ENCODE measurements at regions not wholly inside any gene's neighbourhood (a gene's known extent, or its start where the extent isn't known, plus 50 kb on each side); places are given as distances from the start of the nearest gene placed in this dataset.

- Mint-ChIP-seq H3K4me1 (no peaks in the 10 kb centered on the region), H3K4me3 (no peak overlapping the region), H3K27ac (ENCODE audit: unreplicated experiment) (no peak overlapping the region), H3K9me3 (no peaks in the 10 kb centered on the region), H3K27me3 (ENCODE audit: low read depth) (no peaks in the 10 kb centered on the region), H3K36me3 (ENCODE audit: low read depth) (no peaks in the 10 kb centered on the region)
- DNase-seq (ENCODE audit: low read depth, low spot score) = no peak
- TF ChIP-seq CTCF (conservative IDR thresholded peaks at IDR 0.05) = no peak
These were observed 204.8 kb upstream of the CT83 start for GRCh38 chrX:116667346-116668134.

GRCh38 chrX:116657071-116657470, 194.3 kb upstream of the CT83 start:
- H3K36me3 Mint-ChIP-seq (ENCODE audit: low read depth) = no peaks in the 10 kb centered on the region
- no peak overlapping the region for H3K27ac Mint-ChIP-seq (ENCODE audit: unreplicated experiment)
- H3K4me1 Mint-ChIP-seq = no peaks in the 10 kb centered on the region
- no peaks in the 10 kb centered on the region for H3K27me3 Mint-ChIP-seq (ENCODE audit: low read depth)
- peak; percentile 28 for TF ChIP-seq CTCF (conservative IDR thresholded peaks at IDR 0.05)
- no peak for DNase-seq (ENCODE audit: low read depth, low spot score)
- H3K9me3 Mint-ChIP-seq = peaks cover 3% of the 10 kb centered on the region
- H3K4me3 Mint-ChIP-seq = no peak overlapping the region

DNA sequence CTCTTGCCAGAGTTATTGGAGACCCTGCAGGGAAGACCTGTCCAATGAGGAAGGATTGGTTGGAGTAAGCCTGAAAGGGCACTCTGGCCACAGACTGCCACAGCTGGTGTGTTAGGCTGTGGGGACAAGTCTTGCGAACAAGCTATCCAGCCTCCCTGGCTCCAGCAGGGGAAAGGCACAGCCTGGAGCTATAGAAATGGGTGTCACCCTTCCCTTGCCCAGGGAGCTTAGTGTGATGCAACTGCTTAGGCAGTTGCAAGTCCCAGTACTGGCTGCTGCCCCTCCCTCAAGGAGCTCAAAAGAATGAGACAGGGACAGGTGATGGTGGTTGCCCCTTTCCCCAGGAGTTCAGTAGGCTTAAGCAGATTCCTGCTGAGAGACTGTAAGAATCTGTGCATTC, 165.7 kb upstream of the CT83 start:
- H3K9me3 Mint-ChIP-seq = peaks cover 4% of the 10 kb centered on the region
- H3K36me3 Mint-ChIP-seq (ENCODE audit: low read depth) = no peaks in the 10 kb centered on the region
- H3K27ac Mint-ChIP-seq (ENCODE audit: unreplicated experiment) = no peak overlapping the region
- TF ChIP-seq CTCF (conservative IDR thresholded peaks at IDR 0.05) = no peak
- H3K4me1 Mint-ChIP-seq = no peaks in the 10 kb centered on the region
- H3K27me3 Mint-ChIP-seq (ENCODE audit: low read depth) = no peaks in the 10 kb centered on the region
- no peak overlapping the region for H3K4me3 Mint-ChIP-seq
- no peak for DNase-seq (ENCODE audit: low read depth, low spot score)

DNA sequence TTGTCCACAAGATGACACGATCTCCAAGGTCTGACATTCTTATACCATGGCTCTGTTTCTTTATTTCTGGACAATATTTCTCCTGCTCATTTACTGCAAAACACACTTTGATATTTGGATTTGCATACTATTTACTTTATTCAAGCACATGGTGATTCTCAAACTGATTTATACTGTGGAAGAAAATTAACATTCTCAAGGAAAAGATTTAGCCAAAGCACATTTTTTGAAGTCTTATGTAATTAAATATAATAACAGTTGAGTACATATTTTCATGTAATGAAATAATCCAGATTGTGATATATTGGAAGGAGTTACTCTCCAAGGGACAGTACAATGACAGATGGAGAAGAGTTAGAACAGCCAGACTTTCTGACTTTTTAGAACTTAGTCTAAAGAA, 155.8 kb upstream of the CT83 start:
- Mint-ChIP-seq H3K9me3 (no peaks in the 10 kb centered on the region), H3K27me3 (ENCODE audit: low read depth) (no peaks in the 10 kb centered on the region), H3K4me3 (no peak overlapping the region), H3K27ac (ENCODE audit: unreplicated experiment) (no peak overlapping the region), H3K4me1 (no peaks in the 10 kb centered on the region), H3K36me3 (ENCODE audit: low read depth) (no peaks in the 10 kb centered on the region)
- DNase-seq (ENCODE audit: low read depth, low spot score) = no peak
- no peak for TF ChIP-seq CTCF (conservative IDR thresholded peaks at IDR 0.05)

- Mint-ChIP-seq H3K9me3 (no peaks in the 10 kb centered on the region), H3K4me1 (no peaks in the 10 kb centered on the region), H3K4me3 (no peak overlapping the region), H3K27me3 (ENCODE audit: low read depth) (no peaks in the 10 kb centered on the region), H3K27ac (ENCODE audit: unreplicated experiment) (no peak overlapping the region), H3K36me3 (ENCODE audit: low read depth) (no peaks in the 10 kb centered on the region)
- TF ChIP-seq CTCF (conservative IDR thresholded peaks at IDR 0.05) = no peak
- DNase-seq (ENCODE audit: low read depth, low spot score) = no peak
These were observed 145.0 kb upstream of the CT83 start for GRCh38 chrX:116607776-116608175.

Data from neural crest cell (in vitro differentiated cells).